SK-N-SH treated with all-trans-retinoic acid at 6 μM for 48 hours (cell line): ENCODE measurements at regions not wholly inside any gene's neighbourhood (a gene's known extent, or its start where the extent isn't known, plus 50 kb on each side); places are given as distances from the start of the nearest gene placed in this dataset.

ENCODE experiments used
- BACH2 ChIP-seq: fragments of 250-450 bp; sonication (Bioruptor Pico); IDR thresholded peaks from 2 replicates; pipeline ENCODE4 v1.9.0; 2021; ENCODE audit warnings: mild to moderate bottlenecking, borderline replicate concordance
- CREB5 ChIP-seq: fragments of 250-450 bp; sonication (Bioruptor Pico); IDR thresholded peaks from 2 replicates; pipeline ENCODE4 v1.5.1; 2020; ENCODE audit warnings: low read depth, mild to moderate bottlenecking, moderate library complexity
- ESRRG ChIP-seq: fragments of 250-450 bp; sonication (Bioruptor Pico); IDR thresholded peaks from 2 replicates; pipeline ENCODE4 v1.6.1; 2021; ENCODE audit warnings: mild to moderate bottlenecking
- PATZ1 ChIP-seq: fragments of 250-450 bp; sonication (Bioruptor Pico); IDR thresholded peaks from 2 replicates; pipeline ENCODE4 v1.8.0; 2020; ENCODE audit warnings: mild to moderate bottlenecking, moderate library complexity, borderline replicate concordance
- POU6F1 ChIP-seq: fragments of 250-450 bp; sonication (Bioruptor Pico); IDR thresholded peaks from 2 replicates; pipeline ENCODE4 v1.8.0; 2021; ENCODE audit warnings: low read depth, mild to moderate bottlenecking, moderate library complexity, borderline replicate concordance
- ZFP30 ChIP-seq: fragments of 450-650 bp; formaldehyde crosslinking; IDR thresholded peaks from 2 replicates; pipeline ENCODE4 v1.5.0; 2022; ENCODE audit warnings: mild to moderate bottlenecking, moderate library complexity

- TF ChIP-seq BACH2 (CRISPR knock-in tag) = no peak
- TF ChIP-seq ESRRG (CRISPR knock-in tag) = no peak
- no peak for TF ChIP-seq PATZ1
- TF ChIP-seq CREB5 (CRISPR knock-in tag) = no peak
- TF ChIP-seq ZFP30 (CRISPR knock-in tag) = no peak
- TF ChIP-seq POU6F1 = no peak
These were observed 125.6 kb downstream of the SPRY2 start for GRCh38 chr13:80215368-80215767.
